ENCODE measurements at regions not wholly inside any gene's neighbourhood (a gene's known extent, or its start where the extent isn't known, plus 50 kb on each side); places are given as distances from the start of the nearest gene placed in this dataset.
A peak's percentile ranks its signal among the peaks of the same experiment; 100 is the strongest.

DNA sequence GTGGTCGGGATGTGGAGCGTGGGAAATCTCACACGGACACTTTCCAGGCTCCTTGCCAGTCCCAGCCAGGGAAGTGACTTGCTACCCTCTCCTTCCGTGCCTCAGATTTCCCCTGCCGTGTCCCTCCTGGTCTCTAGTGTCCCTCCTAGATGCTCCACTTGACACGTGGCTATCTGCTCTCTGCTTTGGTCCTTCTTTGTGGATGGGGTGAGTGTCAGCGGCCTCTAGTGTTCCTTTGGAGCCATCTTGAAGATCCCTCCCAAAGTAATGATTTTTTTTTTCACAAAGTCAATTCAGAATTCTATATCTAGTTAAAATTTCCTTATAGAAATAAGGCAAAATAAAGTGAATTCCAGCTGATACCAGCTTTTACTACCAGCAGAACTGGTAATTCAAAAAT is 117.7 kb downstream of the MRPL36 start:
- TF ChIP-seq, protein P1, sequence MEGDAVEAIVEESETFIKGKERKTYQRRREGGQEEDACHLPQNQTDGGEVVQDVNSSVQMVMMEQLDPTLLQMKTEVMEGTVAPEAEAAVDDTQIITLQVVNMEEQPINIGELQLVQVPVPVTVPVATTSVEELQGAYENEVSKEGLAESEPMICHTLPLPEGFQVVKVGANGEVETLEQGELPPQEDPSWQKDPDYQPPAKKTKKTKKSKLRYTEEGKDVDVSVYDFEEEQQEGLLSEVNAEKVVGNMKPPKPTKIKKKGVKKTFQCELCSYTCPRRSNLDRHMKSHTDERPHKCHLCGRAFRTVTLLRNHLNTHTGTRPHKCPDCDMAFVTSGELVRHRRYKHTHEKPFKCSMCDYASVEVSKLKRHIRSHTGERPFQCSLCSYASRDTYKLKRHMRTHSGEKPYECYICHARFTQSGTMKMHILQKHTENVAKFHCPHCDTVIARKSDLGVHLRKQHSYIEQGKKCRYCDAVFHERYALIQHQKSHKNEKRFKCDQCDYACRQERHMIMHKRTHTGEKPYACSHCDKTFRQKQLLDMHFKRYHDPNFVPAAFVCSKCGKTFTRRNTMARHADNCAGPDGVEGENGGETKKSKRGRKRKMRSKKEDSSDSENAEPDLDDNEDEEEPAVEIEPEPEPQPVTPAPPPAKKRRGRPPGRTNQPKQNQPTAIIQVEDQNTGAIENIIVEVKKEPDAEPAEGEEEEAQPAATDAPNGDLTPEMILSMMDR (conservative IDR thresholded peaks at IDR 0.05): no peak
- Mint-ChIP-seq H3K36me3 (no peaks in the 10 kb centered on the region), H3K4me3 (no peak overlapping the region), H3K4me1 (ENCODE audit: unreplicated experiment) (peaks cover 12% of the 10 kb centered on the region), H3K27me3 (peaks cover 3% of the 10 kb centered on the region), H3K27ac (no peak overlapping the region), H3K9me3 (peaks cover 3% of the 10 kb centered on the region)
- no peak for DNase-seq (ENCODE audit: extremely low spot score, unreplicated experiment)

DNA sequence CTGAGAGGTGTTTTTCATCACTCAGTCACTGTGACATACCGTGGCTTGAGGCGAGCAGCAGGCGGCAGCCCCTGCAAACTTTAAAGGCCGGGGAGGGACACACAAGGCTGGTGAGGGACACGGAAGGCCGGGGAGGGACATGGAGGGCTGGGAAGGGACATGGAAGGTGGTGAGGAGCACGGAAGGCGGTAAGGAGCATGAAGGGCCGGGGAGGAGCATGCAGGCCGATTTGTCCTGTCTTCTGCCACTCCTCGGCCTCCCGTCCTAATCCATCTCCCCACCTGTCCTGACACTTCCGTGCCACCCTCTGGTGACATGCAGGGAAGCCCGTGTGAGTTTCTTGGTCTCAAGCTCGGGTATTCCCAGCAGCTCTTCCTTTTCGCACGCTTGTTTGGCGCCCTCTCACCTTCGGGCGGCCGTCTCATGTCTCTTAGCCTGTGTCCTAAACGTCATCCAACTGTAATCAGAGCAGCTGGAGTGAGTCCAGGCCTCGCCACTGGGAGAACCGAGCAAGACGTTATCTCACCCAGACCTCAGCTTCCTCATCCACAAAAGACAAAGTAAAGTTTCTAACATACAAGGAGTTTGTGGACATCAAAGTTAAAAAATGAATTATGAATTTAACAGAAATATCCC is 126.5 kb downstream of the MRPL36 start:
- TF ChIP-seq, protein P1 (conservative IDR thresholded peaks at IDR 0.05): no peak
- Mint-ChIP-seq H3K27ac (no peak overlapping the region), H3K9me3 (peaks cover 4% of the 10 kb centered on the region), H3K36me3 (no peaks in the 10 kb centered on the region), H3K4me1 (ENCODE audit: unreplicated experiment) (no peaks in the 10 kb centered on the region), H3K4me3 (no peak overlapping the region), H3K27me3 (peaks cover 44% of the 10 kb centered on the region)
- peak; percentile 51 for DNase-seq (ENCODE audit: extremely low spot score, unreplicated experiment)

DNA sequence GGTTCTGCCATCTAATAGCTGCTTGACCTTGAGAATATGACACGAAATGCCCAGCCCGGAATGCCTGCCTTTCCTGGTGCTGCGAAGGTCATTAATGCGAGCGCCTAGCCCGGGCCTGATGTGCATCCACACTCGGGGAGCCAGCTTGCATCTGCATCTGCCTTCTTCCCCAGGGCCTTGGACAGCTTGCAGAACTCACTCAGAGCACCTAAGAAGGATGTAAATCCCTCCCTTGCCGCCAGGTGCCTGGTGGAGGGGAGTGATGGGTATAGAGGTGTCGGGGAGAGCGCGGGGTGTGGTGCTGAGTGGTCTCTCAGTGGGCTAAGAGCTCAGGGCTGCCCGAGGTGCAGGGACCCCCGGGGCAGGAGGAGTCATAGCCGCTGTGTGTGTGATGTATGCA is 127.2 kb downstream of the MRPL36 start:
- peaks cover 47% of the 10 kb centered on the region for H3K27me3 Mint-ChIP-seq
- peaks cover 4% of the 10 kb centered on the region for H3K9me3 Mint-ChIP-seq
- no peak overlapping the region for H3K27ac Mint-ChIP-seq
- no peaks in the 10 kb centered on the region for H3K4me1 Mint-ChIP-seq (ENCODE audit: unreplicated experiment)
- H3K4me3 Mint-ChIP-seq: no peak overlapping the region
- no peaks in the 10 kb centered on the region for H3K36me3 Mint-ChIP-seq
- TF ChIP-seq, protein P1 (conservative IDR thresholded peaks at IDR 0.05): no peak
- DNase-seq (ENCODE audit: extremely low spot score, unreplicated experiment): no peak

DNA sequence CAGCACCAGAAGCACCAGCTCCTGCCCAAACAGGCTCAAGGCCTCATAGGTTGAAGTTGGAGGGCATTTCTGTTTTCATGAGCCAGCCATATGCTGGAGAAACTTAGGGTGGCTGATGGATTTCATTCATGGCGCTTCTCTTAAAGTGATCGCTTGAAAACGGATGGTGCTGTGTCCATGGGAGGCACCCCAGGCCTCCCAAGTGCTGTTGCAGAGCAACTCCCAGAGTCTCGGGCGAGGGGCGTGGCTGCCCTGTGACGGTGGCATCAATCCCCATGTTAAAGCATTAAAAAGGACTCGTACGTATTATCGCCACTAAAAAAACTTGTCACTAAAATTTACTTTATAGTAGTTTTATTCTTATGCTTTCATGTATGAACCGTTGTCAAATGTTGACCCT is 128.3 kb downstream of the MRPL36 start:
- Mint-ChIP-seq H3K9me3 (no peaks in the 10 kb centered on the region), H3K27ac (no peak overlapping the region), H3K36me3 (no peaks in the 10 kb centered on the region), H3K4me3 (no peak overlapping the region), H3K27me3 (peaks cover 48% of the 10 kb centered on the region), H3K4me1 (ENCODE audit: unreplicated experiment) (no peaks in the 10 kb centered on the region)
- no peak for DNase-seq (ENCODE audit: extremely low spot score, unreplicated experiment)
- TF ChIP-seq, protein P1 (conservative IDR thresholded peaks at IDR 0.05): no peak

DNA sequence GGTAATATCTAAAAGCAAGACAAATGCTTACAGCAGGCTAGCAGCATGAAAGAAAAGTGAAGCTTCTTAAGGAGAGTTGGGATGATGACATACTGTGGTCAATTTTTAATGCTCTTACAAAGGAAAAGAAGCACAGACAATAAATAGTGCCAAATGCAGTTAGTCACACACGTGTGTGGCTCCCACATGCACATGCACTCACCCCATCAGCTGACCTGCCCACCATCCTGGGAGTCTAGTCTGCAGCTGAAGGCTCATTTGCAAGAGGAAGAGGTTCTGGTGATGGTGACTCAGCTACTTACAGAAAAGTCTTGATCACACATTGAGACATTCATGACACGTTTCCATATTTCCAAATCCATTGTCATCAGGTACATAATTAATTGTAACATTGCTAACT is 129.3 kb downstream of the MRPL36 start:
- no peak overlapping the region for H3K4me3 Mint-ChIP-seq
- DNase-seq (ENCODE audit: extremely low spot score, unreplicated experiment): no peak
- H3K36me3 Mint-ChIP-seq: no peaks in the 10 kb centered on the region
- H3K9me3 Mint-ChIP-seq: no peaks in the 10 kb centered on the region
- no peak overlapping the region for H3K27ac Mint-ChIP-seq
- peaks cover 58% of the 10 kb centered on the region for H3K27me3 Mint-ChIP-seq
- no peaks in the 10 kb centered on the region for H3K4me1 Mint-ChIP-seq (ENCODE audit: unreplicated experiment)
- TF ChIP-seq, protein P1 (conservative IDR thresholded peaks at IDR 0.05): no peak

Measured in type B pancreatic cell (in vitro differentiated cells).